ENCODE measurements at regions not wholly inside any gene's neighbourhood (a gene's known extent, or its start where the extent isn't known, plus 50 kb on each side); places are given as distances from the start of the nearest gene placed in this dataset.
A peak's percentile ranks its signal among the peaks of the same experiment; 100 is the strongest.

GRCh38 chr18:11408555-11409065 is 200.8 kb upstream of the SLC35G4 start:
- no peak overlapping the region for H3K4me3 ChIP-seq (ENCODE audit: low read depth, low read length)
- no peak for TF ChIP-seq CTCF (IDR thresholded peaks at IDR 0.05; ENCODE audit: insufficient read depth, low read length)
- DNase-seq (ENCODE audit: low read depth): no peak

- DNase-seq (ENCODE audit: low read depth): peak; percentile 46
- H3K4me3 ChIP-seq (ENCODE audit: low read depth, low read length): no peak overlapping the region
- no peak for TF ChIP-seq CTCF (IDR thresholded peaks at IDR 0.05; ENCODE audit: insufficient read depth, low read length)
Measured at GRCh38 chr18:11407940-11408339, 201.5 kb upstream of the SLC35G4 start.

GRCh38 chr18:11405804-11406203 is 203.6 kb upstream of the SLC35G4 start:
- no peak for DNase-seq (ENCODE audit: low read depth)
- no peak overlapping the region for H3K4me3 ChIP-seq (ENCODE audit: low read depth, low read length)
- no peak for TF ChIP-seq CTCF (IDR thresholded peaks at IDR 0.05; ENCODE audit: insufficient read depth, low read length)

GRCh38 chr18:11400703-11401102 is 208.7 kb upstream of the SLC35G4 start:
- DNase-seq (ENCODE audit: low read depth): no peak
- no peak overlapping the region for H3K4me3 ChIP-seq (ENCODE audit: low read depth, low read length)
- TF ChIP-seq CTCF (IDR thresholded peaks at IDR 0.05; ENCODE audit: insufficient read depth, low read length): no peak

GRCh38 chr18:11398625-11399024 is 210.8 kb upstream of the SLC35G4 start:
- H3K4me3 ChIP-seq (ENCODE audit: low read depth, low read length): no peak overlapping the region
- no peak for DNase-seq (ENCODE audit: low read depth)
- peak; percentile 5 for TF ChIP-seq CTCF (IDR thresholded peaks at IDR 0.05; ENCODE audit: insufficient read depth, low read length)

- TF ChIP-seq CTCF (IDR thresholded peaks at IDR 0.05; ENCODE audit: insufficient read depth, low read length): no peak
- peak; percentile 50 for DNase-seq (ENCODE audit: low read depth)
- no peak overlapping the region for H3K4me3 ChIP-seq (ENCODE audit: low read depth, low read length)
Measured at GRCh38 chr18:11392980-11393885, 216.2 kb upstream of the SLC35G4 start.

All from fibroblast of the aortic adventitia (primary cell).